Activated CD8-positive, alpha-beta T cell treated with anti-CD3 and anti-CD28 coated beads for 36 hours (primary cell): ENCODE measurements at regions not wholly inside any gene's neighbourhood (a gene's known extent, or its start where the extent isn't known, plus 50 kb on each side); places are given as distances from the start of the nearest gene placed in this dataset.

ENCODE experiments used
- ATAC-seq: fragments of 200-7000 bp; cut with Tn5 transposase; one replicate; pipeline ENCODE4 v1.10.0; 2021; ENCODE audit warnings: mild to moderate bottlenecking, moderate library complexity
- CTCF ChIA-PET: fragments of 350-600 bp; sonication (Branson Sonifier 250); formaldehyde crosslinking; loops from one replicate; lab custom pipeline; 2021; ENCODE audit warnings: antibody characterized with exemption; lab: Charles Lee
- POLR2A ChIA-PET: fragments of 350-600 bp; sonication (Branson Sonifier 250); formaldehyde crosslinking; loops from one replicate; lab custom pipeline; 2021; ENCODE audit warnings: antibody characterized with exemption; lab: Charles Lee
- DNase-seq: peaks from one replicate; pipeline ENCODE4 v3.0.0-alpha.2; 2020
- H3K27ac Mint-ChIP-seq: one replicate; pipeline ENCODE4 v1.8.0; 2021; ENCODE audit warnings: mild to moderate bottlenecking, mixed read lengths
- H3K27me3 Mint-ChIP-seq: one replicate; pipeline ENCODE4 v1.8.0; 2021; ENCODE audit warnings: mixed read lengths
- H3K36me3 Mint-ChIP-seq: one replicate; pipeline ENCODE4 v1.8.0; 2021; ENCODE audit warnings: low read depth, mixed read lengths
- H3K4me1 Mint-ChIP-seq: one replicate; pipeline ENCODE4 v1.8.0; 2021; ENCODE audit warnings: low read depth, mixed read lengths
- H3K4me3 Mint-ChIP-seq: one replicate; pipeline ENCODE4 v1.8.0; 2021; ENCODE audit warnings: mild to moderate bottlenecking, moderate library complexity, mixed read lengths
- H3K9me3 Mint-ChIP-seq: one replicate; pipeline ENCODE4 v1.8.0; 2021; ENCODE audit warnings: mixed read lengths
- intact Hi-C: fragments of 100-400 bp; cut with micrococcal nuclease; formaldehyde crosslinking; loops from one replicate; pipeline ENCODE4 v1.10.0; 2022
- TF ChIP-seq, protein P1 (sequence below): fragments of 200-600 bp; IDR thresholded peaks from one replicate; pipeline ENCODE4 v1.8.0; 2022; ENCODE audit warnings: antibody characterized with exemption, mild to moderate bottlenecking

DNA sequence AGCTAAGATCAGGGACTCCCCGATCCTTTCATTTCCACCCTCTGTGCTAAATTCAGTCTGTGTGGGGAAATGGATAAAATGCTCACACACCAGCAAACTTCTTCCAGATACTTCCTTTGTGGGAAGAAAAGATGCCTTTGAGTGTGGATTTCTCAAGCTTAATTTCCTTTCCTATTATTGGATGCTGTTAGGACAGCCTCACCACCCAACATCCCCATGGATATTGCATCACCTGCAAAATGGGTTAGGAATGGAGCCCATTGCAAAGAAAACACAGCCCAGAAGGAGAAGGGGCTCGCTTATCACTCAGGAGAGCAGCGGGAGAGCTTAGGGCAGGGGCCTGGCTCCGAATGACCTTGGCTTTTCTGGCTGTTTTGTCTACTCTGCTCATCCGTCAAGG, 272.2 kb downstream of the CDC5L start:
- no peaks in the 10 kb centered on the region for H3K27me3 Mint-ChIP-seq
- ATAC-seq (no peak), DNase-seq (no peak)
- TF ChIP-seq, protein P1, sequence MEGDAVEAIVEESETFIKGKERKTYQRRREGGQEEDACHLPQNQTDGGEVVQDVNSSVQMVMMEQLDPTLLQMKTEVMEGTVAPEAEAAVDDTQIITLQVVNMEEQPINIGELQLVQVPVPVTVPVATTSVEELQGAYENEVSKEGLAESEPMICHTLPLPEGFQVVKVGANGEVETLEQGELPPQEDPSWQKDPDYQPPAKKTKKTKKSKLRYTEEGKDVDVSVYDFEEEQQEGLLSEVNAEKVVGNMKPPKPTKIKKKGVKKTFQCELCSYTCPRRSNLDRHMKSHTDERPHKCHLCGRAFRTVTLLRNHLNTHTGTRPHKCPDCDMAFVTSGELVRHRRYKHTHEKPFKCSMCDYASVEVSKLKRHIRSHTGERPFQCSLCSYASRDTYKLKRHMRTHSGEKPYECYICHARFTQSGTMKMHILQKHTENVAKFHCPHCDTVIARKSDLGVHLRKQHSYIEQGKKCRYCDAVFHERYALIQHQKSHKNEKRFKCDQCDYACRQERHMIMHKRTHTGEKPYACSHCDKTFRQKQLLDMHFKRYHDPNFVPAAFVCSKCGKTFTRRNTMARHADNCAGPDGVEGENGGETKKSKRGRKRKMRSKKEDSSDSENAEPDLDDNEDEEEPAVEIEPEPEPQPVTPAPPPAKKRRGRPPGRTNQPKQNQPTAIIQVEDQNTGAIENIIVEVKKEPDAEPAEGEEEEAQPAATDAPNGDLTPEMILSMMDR: no peak
- peaks cover 12% of the 10 kb centered on the region for H3K4me1 Mint-ChIP-seq
- no peak overlapping the region for H3K27ac Mint-ChIP-seq
- CTCF ChIA-PET: interaction anchor here (0.8 to 2.5 kb wide), 3 partner anchors 66 to 1055 kb away, joined by 3 to 8 read pairs (median 4); no protein-coding TSS in a partner anchor
- H3K36me3 Mint-ChIP-seq: no peaks in the 10 kb centered on the region
- no peak overlapping the region for H3K4me3 Mint-ChIP-seq
- H3K9me3 Mint-ChIP-seq: peaks cover 3% of the 10 kb centered on the region
- POLR2A ChIA-PET: no interaction called here
- intact Hi-C loops: loop anchor here (10.0 kb wide), 2 partner anchors 1055 to 1265 kb away; no protein-coding TSS in a partner anchor

DNA sequence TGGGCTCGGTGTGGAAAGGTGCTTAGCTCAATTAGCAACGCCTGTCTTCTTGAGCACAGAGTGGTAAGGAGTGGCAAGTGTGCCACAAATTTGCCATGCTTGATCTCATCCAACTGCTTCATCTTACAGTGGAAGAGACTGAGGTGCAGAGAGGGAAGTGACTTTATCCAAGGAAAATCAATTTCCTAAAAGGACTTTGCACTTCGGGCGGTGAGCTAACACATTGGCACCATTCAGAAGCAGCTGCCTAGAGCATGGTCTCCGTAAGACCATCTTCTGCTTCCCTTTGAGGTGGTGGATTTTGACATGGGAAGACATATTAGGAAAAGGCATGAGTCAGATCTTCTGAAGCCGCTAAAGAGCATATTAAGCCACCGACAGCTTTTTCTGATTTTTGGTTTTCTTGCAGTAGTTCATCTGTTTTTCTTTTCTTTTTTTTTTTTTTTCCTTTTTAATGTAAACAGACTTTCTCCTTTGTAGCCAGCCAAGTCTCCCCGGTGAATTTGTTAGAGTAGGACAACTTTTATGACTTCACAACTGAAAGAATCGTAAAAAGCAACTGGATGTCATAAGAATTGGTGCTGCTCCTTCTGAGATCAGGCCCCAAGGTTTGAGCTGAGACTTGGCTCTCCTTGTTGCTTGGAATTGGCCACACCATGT, 273.2 kb downstream of the CDC5L start:
- Mint-ChIP-seq H3K27ac (no peak overlapping the region), H3K27me3 (no peaks in the 10 kb centered on the region), H3K4me3 (no peak overlapping the region), H3K36me3 (no peaks in the 10 kb centered on the region), H3K4me1 (peaks cover 6% of the 10 kb centered on the region), H3K9me3 (peaks cover 3% of the 10 kb centered on the region)
- TF ChIP-seq, protein P1: no peak
- ATAC-seq (no peak), DNase-seq (no peak)
- intact Hi-C loops: no loop called here
- ChIA-PET POLR2A (no interaction called here), CTCF (interaction anchor here (0.8 to 2.5 kb wide), 3 partner anchors 67 to 1054 kb away, joined by 3 to 8 read pairs (median 4); no protein-coding TSS in a partner anchor)

DNA sequence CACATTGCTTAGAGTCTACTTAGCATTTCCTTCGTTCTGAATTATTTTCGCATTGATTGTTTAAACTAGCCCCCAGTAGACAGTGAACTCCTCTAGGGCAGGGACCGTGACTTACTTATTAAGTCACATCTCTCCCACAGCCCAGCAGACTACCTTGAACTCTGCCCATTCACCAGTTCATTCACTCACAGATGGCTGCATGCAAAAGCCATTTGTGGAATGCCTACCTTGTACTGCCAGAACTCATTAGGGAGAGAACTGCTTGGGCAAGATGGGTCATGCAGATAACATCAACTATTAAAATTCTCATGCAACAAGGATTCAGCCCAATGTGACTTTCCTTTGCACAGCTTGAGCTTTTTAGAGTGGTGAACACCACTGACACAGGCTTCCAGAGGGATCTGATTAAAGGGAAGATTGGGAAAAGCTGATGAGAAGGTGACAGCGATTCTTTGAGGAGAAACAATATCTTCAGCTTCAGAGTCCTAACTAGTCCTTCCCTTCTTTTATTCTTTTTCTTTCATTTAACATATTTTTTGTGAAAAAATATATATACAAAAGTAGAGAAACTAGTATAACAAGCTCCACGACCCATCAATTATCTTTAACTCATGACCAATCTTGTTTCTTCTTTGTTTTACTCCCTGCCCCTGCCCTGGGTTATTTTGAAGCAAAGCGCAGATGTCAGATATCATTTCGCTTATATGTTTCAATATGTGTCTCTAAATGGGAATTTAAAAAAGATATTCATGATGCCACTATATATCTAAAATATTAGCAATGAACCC, 273.9 kb downstream of the CDC5L start:
- no peak overlapping the region for H3K27ac Mint-ChIP-seq
- intact Hi-C loops: no loop called here
- no peak overlapping the region for H3K4me3 Mint-ChIP-seq
- POLR2A ChIA-PET: no interaction called here
- CTCF ChIA-PET: interaction anchor here (1.4 to 2.5 kb wide), 3 partner anchors 12 to 192 kb away, joined by 3 to 8 read pairs (median 3); no protein-coding TSS in a partner anchor
- TF ChIP-seq, protein P1: no peak
- no peaks in the 10 kb centered on the region for H3K36me3 Mint-ChIP-seq
- peaks cover 3% of the 10 kb centered on the region for H3K9me3 Mint-ChIP-seq
- DNase-seq: no peak
- no peak for ATAC-seq
- no peaks in the 10 kb centered on the region for H3K27me3 Mint-ChIP-seq
- peaks cover 6% of the 10 kb centered on the region for H3K4me1 Mint-ChIP-seq

DNA sequence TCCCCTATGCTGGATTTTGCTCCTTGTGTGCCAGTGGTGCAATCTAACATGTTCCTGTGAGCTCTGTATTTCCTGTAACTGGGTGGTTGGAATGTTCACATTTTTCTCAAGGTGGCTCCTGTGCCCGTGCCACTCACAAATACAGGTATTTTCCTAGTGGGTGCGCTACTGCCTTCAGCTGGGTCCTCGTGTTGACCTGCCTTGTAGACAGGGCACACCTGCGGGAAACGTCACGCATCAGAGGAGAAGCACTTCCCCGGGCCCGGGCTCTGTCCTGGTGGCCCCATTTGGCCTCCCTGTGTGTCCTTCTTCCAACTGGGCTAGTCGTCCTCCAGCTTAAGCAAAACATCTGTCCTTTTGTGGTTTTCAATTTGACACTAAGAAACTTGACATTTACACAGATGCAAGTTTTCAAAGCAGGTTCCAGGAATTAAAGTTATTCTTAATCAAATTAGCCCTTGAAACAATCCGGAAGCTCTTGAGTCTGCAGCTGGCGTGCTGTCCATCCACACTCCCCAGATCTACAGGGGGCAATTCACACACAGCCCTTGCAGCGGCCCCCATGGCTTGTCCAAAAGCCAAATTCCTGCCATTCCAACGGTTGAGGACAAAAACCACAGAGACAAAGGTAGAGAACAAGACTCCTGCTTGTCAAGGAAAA, 275.1 kb downstream of the CDC5L start:
- Mint-ChIP-seq H3K36me3 (no peaks in the 10 kb centered on the region), H3K4me1 (peaks cover 6% of the 10 kb centered on the region), H3K27me3 (no peaks in the 10 kb centered on the region), H3K4me3 (no peak overlapping the region), H3K27ac (no peak overlapping the region), H3K9me3 (peaks cover 3% of the 10 kb centered on the region)
- DNase-seq (no peak), ATAC-seq (peak; percentile 13)
- TF ChIP-seq, protein P1: no peak
- intact Hi-C loops: no loop called here
- ChIA-PET POLR2A (no interaction called here), CTCF (interaction anchor here (1.0 to 1.5 kb wide), 3 partner anchors 13 to 709 kb away, joined by 3 read pairs; no protein-coding TSS in a partner anchor)
